ENCODE measurements at regions not wholly inside any gene's neighbourhood (a gene's known extent, or its start where the extent isn't known, plus 50 kb on each side); places are given as distances from the start of the nearest gene placed in this dataset.
A peak's percentile ranks its signal among the peaks of the same experiment; 100 is the strongest.

DNA sequence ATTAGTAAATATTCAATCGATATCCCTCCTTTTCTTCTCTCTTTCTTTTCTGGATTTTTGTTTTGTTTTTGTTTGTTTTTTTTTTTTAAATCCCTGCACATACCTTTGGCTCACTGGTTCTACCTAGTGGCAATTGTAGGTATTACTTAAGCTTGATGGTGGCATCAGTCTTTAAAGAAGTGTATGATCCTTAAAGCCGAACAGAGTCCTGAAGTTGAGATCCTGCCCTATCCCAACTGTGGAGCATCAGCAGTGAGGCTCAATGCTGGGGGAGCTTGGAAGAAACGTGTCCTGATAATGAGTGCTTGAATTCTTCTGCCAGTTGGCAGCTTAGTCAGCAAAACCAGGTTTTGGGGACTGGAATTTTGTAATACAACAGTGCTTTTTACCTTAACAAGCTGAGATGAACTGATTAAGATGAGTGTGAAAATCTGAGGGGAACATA, 60.8 kb downstream of the FASLG start:
- peak; percentile 80 for ATAC-seq
- TF ChIP-seq ZFP3 (CRISPR knock-in tag; IDR thresholded peaks at IDR 0.05): no peak
- no peak for TF ChIP-seq RARB (CRISPR knock-in tag; IDR thresholded peaks at IDR 0.05)
- TF ChIP-seq ZFP30 (CRISPR knock-in tag; IDR thresholded peaks at IDR 0.05): no peak
- TF ChIP-seq ESRRG (CRISPR knock-in tag; IDR thresholded peaks at IDR 0.05): no peak
- no peak for TF ChIP-seq ISL1 (CRISPR knock-in tag; IDR thresholded peaks at IDR 0.05)
- no peak for TF ChIP-seq ZC3H10 (CRISPR knock-in tag; IDR thresholded peaks at IDR 0.05)
- TF ChIP-seq, protein P1, sequence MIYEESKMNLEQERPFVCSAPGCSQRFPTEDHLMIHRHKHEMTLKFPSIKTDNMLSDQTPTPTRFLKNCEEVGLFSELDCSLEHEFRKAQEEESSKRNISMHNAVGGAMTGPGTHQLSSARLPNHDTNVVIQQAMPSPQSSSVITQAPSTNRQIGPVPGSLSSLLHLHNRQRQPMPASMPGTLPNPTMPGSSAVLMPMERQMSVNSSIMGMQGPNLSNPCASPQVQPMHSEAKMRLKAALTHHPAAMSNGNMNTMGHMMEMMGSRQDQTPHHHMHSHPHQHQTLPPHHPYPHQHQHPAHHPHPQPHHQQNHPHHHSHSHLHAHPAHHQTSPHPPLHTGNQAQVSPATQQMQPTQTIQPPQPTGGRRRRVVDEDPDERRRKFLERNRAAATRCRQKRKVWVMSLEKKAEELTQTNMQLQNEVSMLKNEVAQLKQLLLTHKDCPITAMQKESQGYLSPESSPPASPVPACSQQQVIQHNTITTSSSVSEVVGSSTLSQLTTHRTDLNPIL (CRISPR knock-in tag; IDR thresholded peaks at IDR 0.05; ENCODE audit: low read depth): no peak
- TF ChIP-seq TCF4 (CRISPR knock-in tag; IDR thresholded peaks at IDR 0.05; ENCODE audit: borderline replicate concordance): no peak
- no peak for TF ChIP-seq CSDC2 (CRISPR knock-in tag; IDR thresholded peaks at IDR 0.05)
- no peak for TF ChIP-seq GLIS3 (CRISPR knock-in tag; IDR thresholded peaks at IDR 0.05)
- TF ChIP-seq BACH2 (CRISPR knock-in tag; IDR thresholded peaks at IDR 0.05; ENCODE audit: borderline replicate concordance): no peak
- TF ChIP-seq ZNF565 (CRISPR knock-in tag; conservative IDR thresholded peaks at IDR 0.05; ENCODE audit: low read depth): no peak
- no peak for TF ChIP-seq ZNF8 (CRISPR knock-in tag; IDR thresholded peaks at IDR 0.05)
- TF ChIP-seq ARNTL (CRISPR knock-in tag; IDR thresholded peaks at IDR 0.05; ENCODE audit: borderline replicate concordance, low read depth): no peak
- no peak for TF ChIP-seq SNAI2 (CRISPR knock-in tag; IDR thresholded peaks at IDR 0.05)
- TF ChIP-seq, protein P2, sequence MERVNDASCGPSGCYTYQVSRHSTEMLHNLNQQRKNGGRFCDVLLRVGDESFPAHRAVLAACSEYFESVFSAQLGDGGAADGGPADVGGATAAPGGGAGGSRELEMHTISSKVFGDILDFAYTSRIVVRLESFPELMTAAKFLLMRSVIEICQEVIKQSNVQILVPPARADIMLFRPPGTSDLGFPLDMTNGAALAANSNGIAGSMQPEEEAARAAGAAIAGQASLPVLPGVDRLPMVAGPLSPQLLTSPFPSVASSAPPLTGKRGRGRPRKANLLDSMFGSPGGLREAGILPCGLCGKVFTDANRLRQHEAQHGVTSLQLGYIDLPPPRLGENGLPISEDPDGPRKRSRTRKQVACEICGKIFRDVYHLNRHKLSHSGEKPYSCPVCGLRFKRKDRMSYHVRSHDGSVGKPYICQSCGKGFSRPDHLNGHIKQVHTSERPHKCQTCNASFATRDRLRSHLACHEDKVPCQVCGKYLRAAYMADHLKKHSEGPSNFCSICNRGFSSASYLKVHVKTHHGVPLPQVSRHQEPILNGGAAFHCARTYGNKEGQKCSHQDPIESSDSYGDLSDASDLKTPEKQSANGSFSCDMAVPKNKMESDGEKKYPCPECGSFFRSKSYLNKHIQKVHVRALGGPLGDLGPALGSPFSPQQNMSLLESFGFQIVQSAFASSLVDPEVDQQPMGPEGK (CRISPR knock-in tag; IDR thresholded peaks at IDR 0.05; ENCODE audit: borderline replicate concordance): no peak
- TF ChIP-seq, protein P3, sequence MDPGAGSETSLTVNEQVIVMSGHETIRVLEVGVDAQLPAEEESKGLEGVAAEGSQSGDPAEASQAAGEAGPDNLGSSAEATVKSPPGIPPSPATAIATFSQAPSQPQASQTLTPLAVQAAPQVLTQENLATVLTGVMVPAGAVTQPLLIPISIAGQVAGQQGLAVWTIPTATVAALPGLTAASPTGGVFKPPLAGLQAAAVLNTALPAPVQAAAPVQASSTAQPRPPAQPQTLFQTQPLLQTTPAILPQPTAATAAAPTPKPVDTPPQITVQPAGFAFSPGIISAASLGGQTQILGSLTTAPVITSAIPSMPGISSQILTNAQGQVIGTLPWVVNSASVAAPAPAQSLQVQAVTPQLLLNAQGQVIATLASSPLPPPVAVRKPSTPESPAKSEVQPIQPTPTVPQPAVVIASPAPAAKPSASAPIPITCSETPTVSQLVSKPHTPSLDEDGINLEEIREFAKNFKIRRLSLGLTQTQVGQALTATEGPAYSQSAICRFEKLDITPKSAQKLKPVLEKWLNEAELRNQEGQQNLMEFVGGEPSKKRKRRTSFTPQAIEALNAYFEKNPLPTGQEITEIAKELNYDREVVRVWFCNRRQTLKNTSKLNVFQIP (CRISPR knock-in tag; IDR thresholded peaks at IDR 0.05; ENCODE audit: borderline replicate concordance, low read depth): no peak
- TF ChIP-seq, protein P4, sequence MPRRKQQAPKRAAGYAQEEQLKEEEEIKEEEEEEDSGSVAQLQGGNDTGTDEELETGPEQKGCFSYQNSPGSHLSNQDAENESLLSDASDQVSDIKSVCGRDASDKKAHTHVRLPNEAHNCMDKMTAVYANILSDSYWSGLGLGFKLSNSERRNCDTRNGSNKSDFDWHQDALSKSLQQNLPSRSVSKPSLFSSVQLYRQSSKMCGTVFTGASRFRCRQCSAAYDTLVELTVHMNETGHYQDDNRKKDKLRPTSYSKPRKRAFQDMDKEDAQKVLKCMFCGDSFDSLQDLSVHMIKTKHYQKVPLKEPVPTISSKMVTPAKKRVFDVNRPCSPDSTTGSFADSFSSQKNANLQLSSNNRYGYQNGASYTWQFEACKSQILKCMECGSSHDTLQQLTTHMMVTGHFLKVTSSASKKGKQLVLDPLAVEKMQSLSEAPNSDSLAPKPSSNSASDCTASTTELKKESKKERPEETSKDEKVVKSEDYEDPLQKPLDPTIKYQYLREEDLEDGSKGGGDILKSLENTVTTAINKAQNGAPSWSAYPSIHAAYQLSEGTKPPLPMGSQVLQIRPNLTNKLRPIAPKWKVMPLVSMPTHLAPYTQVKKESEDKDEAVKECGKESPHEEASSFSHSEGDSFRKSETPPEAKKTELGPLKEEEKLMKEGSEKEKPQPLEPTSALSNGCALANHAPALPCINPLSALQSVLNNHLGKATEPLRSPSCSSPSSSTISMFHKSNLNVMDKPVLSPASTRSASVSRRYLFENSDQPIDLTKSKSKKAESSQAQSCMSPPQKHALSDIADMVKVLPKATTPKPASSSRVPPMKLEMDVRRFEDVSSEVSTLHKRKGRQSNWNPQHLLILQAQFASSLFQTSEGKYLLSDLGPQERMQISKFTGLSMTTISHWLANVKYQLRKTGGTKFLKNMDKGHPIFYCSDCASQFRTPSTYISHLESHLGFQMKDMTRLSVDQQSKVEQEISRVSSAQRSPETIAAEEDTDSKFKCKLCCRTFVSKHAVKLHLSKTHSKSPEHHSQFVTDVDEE (CRISPR knock-in tag; IDR thresholded peaks at IDR 0.05): no peak
- no peak for TF ChIP-seq ZNF70 (CRISPR knock-in tag; IDR thresholded peaks at IDR 0.05)
- TF ChIP-seq OSR1 (CRISPR knock-in tag; IDR thresholded peaks at IDR 0.05): no peak

DNA sequence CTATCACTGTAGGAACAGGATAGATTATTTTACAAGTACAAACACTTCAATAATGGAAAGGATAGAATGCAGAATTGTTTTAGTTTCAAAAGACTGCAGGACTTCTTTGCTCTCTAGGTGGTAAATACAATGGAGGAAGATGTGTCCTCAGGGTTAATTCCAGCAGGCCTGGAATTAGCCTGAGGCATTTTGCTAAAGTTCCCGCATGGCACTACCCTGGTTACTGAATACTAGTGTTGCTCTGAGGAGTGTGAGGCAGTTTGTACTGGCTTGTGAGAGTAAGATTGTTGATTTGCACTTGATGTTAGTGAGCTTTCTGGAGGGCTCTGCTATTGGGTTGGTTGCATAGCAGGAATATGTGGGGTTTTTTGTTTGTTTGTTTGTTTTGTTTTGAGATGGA, 61.4 kb downstream of the FASLG start:
- ATAC-seq: no peak
- TF ChIP-seq BACH2 (CRISPR knock-in tag; IDR thresholded peaks at IDR 0.05; ENCODE audit: borderline replicate concordance) (no peak), ZNF565 (CRISPR knock-in tag; conservative IDR thresholded peaks at IDR 0.05; ENCODE audit: low read depth) (no peak), ZNF70 (CRISPR knock-in tag; IDR thresholded peaks at IDR 0.05) (no peak), CSDC2 (CRISPR knock-in tag; IDR thresholded peaks at IDR 0.05) (no peak), TOX (CRISPR knock-in tag; IDR thresholded peaks at IDR 0.05; ENCODE audit: borderline replicate concordance) (no peak), ARNTL (CRISPR knock-in tag; IDR thresholded peaks at IDR 0.05; ENCODE audit: borderline replicate concordance, low read depth) (no peak), ISL1 (CRISPR knock-in tag; IDR thresholded peaks at IDR 0.05) (no peak), ZC3H10 (CRISPR knock-in tag; IDR thresholded peaks at IDR 0.05) (no peak), OSR1 (CRISPR knock-in tag; IDR thresholded peaks at IDR 0.05) (no peak), ZNF8 (CRISPR knock-in tag; IDR thresholded peaks at IDR 0.05) (no peak), SNAI2 (CRISPR knock-in tag; IDR thresholded peaks at IDR 0.05) (no peak), PPARA (CRISPR knock-in tag; IDR thresholded peaks at IDR 0.05; ENCODE audit: borderline replicate concordance) (no peak), RARB (CRISPR knock-in tag; IDR thresholded peaks at IDR 0.05) (no peak)
- TF ChIP-seq, protein P1 (CRISPR knock-in tag; IDR thresholded peaks at IDR 0.05; ENCODE audit: low read depth): no peak
- TF ChIP-seq, protein P2 (CRISPR knock-in tag; IDR thresholded peaks at IDR 0.05; ENCODE audit: borderline replicate concordance): no peak
- TF ChIP-seq, protein P3 (CRISPR knock-in tag; IDR thresholded peaks at IDR 0.05; ENCODE audit: borderline replicate concordance, low read depth): no peak
- TF ChIP-seq, protein P4 (CRISPR knock-in tag; IDR thresholded peaks at IDR 0.05): no peak
